GM18951 (cell line): ENCODE measurements at regions not wholly inside any gene's neighbourhood (a gene's known extent, or its start where the extent isn't known, plus 50 kb on each side); places are given as distances from the start of the nearest gene placed in this dataset.

Experiments
- POLR2A ChIP-seq: IDR thresholded peaks from 4 replicates; pipeline ENCODE4 v1.6.1; 2011; ENCODE audit warnings: mild to moderate bottlenecking; ENCODE audit not compliant: insufficient read length, insufficient read depth; ENCODE audit errors: extremely low read depth
- in situ Hi-C: fragments of 300-500 bp; cut with MboI; formaldehyde crosslinking; loops from one replicate; pipeline ENCODE4 v1.12.0; 2022; ENCODE audit warnings: low sequenced_read_pairs, mixed read lengths, inconsistent platforms; ENCODE audit not compliant: unreplicated experiment

DNA sequence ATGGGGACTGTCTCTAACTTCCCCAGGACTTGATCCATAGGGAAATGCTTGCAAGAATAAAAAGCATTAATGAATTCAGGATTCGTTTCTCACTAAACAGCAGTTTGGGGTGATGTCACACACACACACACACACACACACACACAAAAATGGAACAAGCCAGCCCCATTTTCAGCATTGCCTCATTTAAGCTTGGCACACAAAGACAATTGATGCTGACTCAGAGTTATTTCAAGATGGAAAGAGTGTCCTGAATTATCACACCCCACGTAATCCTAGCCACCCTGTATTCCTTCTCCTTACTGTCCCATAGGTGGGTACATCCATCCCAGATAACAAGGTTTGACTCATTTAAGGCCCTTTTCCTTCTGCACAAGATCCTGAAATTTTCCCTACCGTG lies 345.1 kb upstream of the HS3ST1 start:
- in situ Hi-C loops, result no loop called here
- TF ChIP-seq POLR2A, result no peak

GRCh38 chr4:11769434-11769833 lies 340.7 kb upstream of the HS3ST1 start:
- TF ChIP-seq POLR2A, result no peak
- in situ Hi-C loops, result no loop called here

- no peak for TF ChIP-seq POLR2A
- in situ Hi-C loops, result no loop called here
Observed at GRCh38 chr4:11768251-11768972, 339.7 kb upstream of the HS3ST1 start.

- no peak for TF ChIP-seq POLR2A
- in situ Hi-C loops, result no loop called here
Observed at GRCh38 chr4:11765849-11766453, 337.3 kb upstream of the HS3ST1 start.

GRCh38 chr4:11748164-11748872 lies 319.6 kb upstream of the HS3ST1 start:
- TF ChIP-seq POLR2A, result no peak

DNA sequence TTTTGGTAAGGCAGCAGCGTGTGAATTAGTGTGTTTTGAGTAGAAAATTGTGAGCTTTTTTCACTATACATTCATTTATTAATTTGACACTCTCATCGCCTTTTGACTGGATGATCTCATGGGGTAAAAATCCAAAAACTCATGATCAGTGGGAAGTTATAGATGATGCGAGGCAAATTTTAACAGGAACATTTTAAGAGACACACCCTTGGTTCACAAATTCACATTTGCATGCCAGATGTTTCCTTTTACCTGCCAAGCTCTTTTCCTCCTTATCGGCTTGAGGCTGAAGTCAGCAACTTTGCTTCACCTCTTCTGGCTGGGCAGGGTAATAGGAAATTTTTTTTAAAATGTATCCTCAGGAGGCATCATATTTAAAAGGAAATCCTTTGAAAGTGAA lies 318.0 kb upstream of the HS3ST1 start:
- in situ Hi-C loops, result no loop called here
- no peak for TF ChIP-seq POLR2A

More at GRCh38 chr4:11748164-11748872, 319.6 kb upstream of the HS3ST1 start:
- in situ Hi-C loops, result no loop called here

GRCh38 chr4:11743976-11744375 lies 315.3 kb upstream of the HS3ST1 start:
- no peak for TF ChIP-seq POLR2A
- in situ Hi-C loops, result no loop called here

DNA sequence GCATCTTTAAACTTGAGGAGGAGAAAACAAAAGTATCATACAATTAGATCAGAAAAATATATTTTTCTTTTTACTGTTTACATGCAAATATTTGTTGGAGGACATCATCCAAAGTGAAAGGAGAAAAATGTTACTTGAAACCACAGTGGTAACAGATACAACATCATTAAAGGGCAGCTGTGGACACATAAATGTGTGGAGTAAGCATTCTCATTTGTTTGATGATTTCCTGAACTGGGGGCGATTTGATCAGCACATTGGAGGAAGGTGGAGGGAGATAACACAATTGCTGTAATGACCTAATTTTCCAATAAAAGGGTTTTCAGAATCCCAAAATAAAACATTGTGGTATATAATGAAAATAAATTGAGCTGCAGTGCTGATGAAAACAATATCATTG lies 314.5 kb upstream of the HS3ST1 start:
- TF ChIP-seq POLR2A, result no peak
- in situ Hi-C loops, result no loop called here

GRCh38 chr4:11741190-11741652 lies 312.5 kb upstream of the HS3ST1 start:
- in situ Hi-C loops, result no loop called here
- no peak for TF ChIP-seq POLR2A

DNA sequence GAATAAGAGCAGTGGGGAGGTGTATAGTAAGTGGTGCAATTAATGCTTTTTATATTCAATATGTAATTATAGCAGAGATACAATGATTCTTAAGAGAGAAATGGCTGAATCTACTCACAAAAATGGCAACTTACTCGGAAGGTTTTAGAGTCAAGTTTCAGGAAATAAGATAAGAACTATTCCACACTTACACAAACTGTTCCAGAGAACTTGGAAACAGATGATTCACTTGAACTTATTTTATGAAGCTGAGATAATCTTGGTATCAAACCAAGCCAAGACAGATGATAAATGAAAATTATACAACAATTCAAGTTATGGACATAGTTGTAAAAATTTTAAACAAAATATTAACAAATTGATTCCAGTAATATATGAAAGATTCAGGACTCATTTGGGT lies 311.3 kb upstream of the HS3ST1 start:
- in situ Hi-C loops, result no loop called here
- TF ChIP-seq POLR2A, result no peak

DNA sequence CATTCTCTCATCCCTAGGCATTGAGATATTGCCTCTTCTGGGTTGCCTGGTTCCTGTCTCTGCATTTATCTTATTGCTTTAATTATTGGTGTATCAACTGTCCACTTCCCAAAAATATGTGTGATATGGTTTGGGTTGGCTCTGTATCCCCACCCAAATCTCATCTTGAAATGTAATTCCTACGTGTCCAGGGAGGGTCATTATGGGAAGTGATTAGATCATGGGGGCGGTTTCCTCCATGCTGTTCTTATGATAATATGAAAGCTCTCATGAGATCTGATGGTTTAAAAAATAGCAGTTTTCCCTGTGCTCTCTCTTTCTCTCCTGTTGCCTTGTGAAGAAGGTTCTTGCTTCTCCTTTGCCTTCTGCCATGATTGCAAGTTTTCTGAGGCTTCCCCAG lies 308.3 kb upstream of the HS3ST1 start:
- TF ChIP-seq POLR2A, result no peak
- in situ Hi-C loops, result no loop called here

DNA sequence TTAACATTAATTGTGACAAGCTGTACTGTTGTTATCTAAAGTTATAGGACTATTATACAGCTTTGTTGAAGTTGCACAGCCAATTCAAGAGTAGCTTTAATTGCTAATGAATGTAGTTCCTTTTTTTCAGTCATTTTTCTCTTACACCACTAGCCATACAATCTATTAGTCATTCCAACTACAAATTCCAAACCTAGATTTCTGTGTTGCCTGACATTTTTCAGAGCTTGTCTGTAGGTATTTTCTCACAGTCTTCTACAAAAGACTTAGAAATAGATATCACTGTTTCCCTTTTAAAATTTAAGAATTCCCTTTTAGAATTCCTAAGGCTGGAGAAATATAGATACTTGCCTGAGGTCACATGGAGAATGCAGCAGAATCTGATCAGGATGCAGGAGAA lies 307.0 kb upstream of the HS3ST1 start:
- TF ChIP-seq POLR2A, result no peak
- in situ Hi-C loops, result no loop called here

DNA sequence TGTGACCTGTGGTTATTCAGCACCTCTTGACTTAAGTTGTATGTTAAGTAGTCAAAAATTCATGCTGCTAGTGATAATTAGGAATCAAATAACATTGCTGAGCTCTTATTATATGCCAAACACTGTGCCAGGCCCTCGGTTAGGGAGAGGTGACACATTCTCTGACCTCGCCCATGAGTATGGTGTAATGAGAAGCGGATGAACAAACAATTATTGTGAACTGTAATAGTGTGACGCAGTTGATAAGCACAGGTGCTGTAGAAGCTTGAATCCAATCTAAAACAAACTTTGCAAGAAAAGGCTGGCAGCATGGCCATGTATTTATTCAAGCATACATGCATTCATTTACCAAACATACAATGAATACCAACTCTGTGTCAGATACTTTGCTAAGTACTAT lies 303.5 kb upstream of the HS3ST1 start:
- TF ChIP-seq POLR2A, result no peak

DNA sequence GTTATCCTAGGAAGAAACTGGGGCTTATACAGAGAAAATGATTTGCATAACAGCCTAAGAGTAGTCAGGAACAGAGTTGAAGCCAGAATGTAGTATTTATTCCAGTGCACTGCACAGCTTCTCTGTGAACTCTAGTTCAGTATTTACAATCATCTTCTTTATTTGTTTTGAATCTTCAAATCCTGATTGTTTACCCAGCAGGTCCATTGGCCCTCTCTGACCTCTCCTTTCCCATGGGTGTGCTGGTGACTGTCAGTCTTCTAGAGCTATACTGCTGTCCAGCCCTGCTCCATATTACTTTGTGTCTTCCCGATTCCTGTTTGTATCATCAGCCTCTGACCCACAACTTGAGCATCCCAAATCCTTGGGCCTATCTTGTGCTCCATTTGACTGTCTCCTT lies 301.9 kb upstream of the HS3ST1 start:
- TF ChIP-seq POLR2A, result no peak
- in situ Hi-C loops, result no loop called here

More for the DNA sequence above, 303.5 kb upstream of the HS3ST1 start:
- in situ Hi-C loops, result no loop called here
